Activated T-cell treated with anti-CD3 and anti-CD28 coated beads for 1 hour (primary cell): ENCODE measurements at regions not wholly inside any gene's neighbourhood (a gene's known extent, or its start where the extent isn't known, plus 50 kb on each side); places are given as distances from the start of the nearest gene placed in this dataset.

Experiments
- DNase-seq: peaks from one replicate; pipeline ENCODE4 v3.0.0-alpha.2; 2020; ENCODE audit warnings: low read depth

DNA sequence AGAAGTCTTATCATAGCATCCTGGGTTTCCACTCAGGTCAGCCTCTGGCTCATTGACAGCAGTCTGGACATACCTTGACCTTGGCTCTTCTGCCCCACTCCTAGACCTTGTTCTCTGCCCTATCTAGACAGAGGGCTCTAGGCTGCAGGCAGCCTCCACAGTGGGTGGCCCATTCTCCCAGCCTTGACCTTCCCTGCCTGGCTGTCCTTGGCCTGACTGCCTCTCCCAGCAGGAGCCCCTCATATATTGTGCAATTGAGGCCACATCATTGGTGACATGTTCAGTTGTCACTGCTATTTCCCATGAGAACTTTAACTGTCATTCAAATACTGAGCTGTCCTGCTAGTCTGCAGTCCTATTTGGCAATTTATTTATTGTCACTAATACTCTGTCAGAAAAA, 503.4 kb downstream of the PLXNA4 start:
- no peak for DNase-seq

DNA sequence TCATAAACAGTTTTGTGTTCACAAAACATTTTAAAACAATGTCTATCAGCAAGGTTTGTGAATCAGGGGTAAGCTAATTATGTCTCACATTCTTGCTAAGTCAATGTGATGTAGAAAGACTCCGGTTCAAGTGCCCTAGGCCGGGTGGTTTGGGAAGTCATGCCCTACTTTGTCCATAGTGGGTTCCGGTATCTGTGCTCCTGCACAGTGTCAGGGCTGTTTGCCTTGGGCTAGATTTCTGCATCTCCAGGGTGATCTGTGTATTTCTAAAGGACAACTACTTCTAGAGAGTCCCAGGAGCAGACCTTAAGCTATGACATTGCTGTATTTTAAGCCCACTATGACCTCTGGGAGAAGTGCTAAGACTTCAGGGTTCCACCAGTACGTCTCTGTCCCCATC, 504.1 kb downstream of the PLXNA4 start:
- DNase-seq = no peak

DNA sequence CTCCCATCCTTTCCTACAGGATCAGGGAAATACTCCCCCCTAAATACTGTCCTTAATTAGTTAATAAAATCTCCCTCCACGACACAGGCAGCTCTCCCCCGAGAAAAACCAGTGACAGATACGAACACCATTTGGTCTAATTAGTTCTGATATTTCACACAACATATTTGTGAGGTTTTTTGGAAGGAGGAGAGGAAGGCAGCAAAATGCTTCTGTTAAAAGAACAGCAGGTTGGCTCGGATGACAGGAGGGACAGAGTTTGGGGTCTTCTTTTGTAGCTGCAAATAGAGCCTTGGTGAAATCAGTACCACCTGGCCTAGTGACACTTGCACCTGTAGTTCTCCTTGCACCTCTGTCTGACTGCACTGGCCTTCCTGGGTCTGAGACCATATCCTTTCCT, 507.0 kb downstream of the PLXNA4 start:
- DNase-seq = no peak

DNA sequence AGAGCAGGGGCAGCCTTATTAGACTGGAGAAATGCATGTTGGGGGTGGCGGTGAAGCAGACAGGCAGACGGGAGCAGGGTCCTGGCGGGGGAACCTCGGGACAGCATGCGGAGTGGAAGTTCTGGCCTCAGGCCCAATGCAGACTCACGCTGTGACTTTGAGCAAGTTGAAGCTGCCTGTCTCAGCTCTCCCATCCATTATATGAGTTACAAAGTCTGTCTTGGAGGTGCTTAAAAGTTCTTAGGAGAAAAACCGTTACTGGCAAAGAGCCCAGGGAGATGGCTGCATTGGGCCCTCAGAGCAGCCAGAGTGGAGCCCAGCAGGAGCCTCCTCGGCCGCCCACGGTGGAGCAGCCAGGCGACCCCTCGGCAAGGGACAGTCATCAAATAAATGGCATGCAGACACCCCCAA, 509.5 kb downstream of the PLXNA4 start:
- no peak for DNase-seq

DNA sequence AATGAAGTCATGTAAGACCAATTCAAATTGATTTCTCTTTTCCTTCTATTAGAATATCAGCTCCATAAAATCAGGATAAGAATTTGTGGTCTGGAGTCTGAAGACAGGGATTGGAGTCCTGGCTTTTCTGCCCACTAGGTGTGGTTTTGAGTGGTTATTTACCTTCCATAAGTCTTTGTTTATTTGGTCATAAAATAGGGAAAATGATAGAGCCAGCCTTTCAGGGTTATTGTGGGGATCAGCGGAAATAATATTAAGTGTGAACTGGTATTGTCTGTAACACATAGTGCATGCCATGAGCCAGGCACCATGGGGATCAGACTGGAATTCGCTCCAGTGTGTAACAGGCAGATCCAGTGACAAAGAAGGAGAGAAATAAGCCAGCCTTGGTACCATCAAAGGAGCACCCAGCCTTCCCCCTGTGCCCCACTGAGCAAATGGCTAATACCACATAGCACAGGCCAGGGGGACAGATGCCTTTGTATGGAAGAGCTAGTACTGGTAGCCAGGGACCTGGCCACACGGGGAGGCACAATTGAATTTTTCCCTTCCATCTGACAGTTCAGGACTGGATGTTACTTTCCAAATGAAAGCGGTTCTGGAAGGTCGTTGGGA, 509.7 kb upstream of the PODXL start:
- DNase-seq = no peak

DNA sequence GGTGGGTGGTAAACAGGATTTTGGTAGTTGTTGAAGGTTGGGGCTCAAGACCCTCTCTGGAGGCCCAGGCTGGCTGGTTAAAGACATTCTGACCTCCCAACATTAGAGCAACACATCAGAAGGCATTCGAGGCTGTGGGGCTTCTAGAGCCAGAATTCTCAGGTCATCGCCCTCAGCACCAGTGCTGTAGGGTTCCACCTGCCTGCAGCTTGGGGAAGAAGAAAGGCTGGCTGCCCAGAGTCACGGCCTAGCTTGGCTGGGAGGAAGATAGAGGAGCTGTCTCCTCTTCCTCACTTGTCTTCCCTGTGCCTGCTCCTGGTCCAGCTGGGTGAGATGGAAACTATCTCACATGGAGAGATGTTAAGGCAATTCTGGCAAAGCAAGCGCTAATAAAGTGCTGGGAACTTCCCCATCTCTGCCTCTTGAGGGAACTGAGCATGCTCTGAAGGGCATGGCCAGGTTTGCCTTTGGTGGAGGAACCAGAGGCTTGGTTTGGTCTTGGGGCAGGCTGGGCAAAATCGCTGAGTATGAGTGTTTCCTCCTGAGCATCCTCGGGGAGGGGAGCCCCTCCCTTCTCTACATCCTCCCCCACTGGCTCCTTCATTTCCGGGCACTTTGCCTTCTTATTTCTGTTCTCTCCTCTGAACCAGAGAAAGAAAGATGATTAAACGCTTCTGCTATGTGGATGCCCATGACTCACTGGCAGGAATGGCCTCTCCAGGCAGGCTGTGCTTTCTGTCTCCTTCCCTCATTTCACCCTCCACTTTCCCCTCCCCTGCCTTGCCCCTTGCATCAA, 509.0 kb upstream of the PODXL start:
- DNase-seq = no peak

DNA sequence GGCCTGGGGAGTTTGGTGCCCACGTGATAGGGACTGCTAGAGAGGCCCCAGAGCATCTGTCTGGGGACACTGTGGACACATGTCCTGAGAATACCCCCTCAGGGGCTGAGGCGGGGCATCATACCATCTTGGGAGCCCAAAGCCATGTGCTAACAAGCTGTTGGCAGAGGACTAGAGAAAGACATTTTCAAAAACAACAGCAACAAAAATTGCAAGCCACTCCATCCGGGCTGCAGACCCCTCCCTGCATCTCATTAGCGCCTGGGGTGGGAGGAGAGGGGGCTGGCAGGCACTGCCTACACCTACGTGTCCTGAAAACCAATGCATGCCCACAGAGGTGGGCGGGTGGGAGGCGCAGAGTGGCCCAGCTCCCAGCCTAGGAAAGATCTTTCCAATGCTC, 507.4 kb upstream of the PODXL start:
- no peak for DNase-seq

DNA sequence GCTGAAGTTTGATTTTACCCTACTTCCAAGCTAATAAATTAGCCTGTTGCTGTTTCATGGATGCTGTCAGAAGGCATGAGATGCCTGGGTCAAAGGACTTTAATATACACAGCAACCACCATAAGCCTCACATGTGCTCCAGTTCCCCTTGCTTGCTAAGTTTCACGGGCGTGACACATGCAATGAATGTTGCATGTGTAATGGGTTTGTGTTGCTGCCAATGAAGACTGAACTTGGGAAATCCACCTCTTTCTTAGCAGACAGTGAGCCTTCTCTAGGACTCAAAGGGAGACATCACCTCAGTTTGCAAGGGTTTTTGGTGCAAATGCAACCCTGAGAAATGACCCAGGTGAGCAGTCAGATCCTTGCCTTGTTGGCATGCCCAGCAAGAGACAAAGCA, 505.5 kb upstream of the PODXL start:
- DNase-seq = no peak

DNA sequence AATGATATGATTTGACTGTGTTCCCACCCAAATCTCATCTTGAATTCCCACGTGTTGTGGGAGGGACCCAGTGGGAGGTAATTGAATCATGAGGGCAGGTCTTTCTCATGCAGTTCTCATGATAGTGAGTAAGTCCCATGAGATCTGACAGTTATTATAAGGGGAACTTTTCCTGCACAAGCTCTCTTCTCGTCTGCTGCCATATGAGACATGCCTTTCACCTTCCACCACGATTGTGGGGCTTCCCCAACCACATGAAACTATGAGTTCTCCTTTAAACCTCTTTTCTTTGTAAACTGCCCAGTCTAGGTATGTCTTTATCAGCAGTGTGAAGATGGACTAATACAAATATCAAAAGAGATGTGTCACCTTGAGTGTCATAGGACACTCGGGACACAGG, 502.7 kb upstream of the PODXL start:
- DNase-seq = no peak

DNA sequence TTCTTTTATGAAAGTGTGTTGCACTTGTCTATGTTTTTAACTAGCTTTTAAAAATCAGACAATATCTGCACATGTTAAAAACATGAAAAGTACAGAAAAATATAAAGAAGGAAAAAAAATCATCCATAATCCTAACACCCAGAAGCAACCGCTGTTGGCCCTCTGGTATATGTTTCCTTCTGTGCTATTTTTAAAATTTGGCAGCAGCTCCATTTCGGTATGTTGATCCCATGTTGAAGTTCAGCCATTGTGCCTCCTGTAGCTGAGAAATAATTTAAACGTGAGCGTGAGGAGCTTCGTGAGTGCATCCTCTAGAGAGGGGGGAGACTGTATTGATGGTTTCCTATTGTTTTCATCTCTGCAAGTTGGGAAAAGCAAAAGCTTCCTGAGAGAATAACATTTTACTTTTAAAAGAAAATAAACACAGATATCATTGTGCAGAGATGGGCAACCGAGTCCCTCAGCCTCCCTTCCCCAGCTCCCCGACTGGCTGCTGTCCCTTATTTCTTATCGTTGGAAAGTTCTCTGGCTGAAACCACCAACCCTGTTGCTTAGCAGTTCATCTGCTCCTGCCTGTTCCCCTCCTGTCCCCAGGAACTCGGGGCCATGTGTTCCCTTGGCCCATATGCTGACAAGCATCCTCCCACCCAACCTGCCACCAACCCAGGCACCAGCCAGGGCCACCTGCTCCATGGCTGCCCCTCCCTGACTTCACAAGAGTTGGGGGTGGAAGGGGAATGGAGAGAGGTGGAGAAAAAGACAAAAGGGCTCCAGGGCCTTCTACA, 499.1 kb upstream of the PODXL start:
- no peak for DNase-seq

DNA sequence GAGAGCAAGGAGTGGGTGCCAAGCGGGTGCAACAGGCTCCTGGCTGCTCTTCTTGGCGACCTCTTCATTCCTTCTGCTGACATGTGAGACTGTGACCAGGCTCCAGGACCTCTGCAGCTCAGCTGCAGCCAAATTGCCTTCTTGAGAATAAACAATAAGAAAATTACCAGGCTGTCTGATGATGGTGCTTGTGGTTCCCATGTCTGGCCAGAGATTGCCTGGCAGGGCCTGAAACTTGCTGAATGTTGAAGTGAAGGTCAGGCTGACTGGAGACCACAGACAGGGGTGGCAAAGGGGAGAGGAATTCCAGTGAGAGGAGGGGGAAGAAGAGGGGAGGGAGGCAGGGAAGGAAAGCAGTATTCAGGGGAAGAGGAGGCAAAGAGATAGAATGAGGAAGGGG, 497.4 kb upstream of the PODXL start:
- DNase-seq = no peak

DNA sequence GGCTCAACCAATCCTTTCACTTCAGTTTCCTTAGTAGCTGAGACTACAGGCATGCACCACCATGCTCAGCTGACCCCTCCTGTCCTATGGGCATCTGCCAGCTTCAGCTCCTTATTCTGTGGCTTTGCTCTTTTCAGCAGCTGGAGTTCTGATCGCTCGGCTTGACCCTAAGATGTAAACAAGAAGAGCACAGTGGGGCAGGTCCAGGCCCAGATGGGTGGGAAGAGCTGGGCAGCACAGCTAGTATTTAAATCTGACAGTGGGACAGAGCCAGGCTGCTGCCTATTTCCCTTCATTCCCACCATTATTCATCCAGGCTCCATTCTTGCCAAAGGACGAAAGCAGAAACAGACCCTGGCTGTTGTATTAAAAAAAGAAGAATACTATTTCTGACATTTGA, 494.9 kb upstream of the PODXL start:
- DNase-seq = no peak

DNA sequence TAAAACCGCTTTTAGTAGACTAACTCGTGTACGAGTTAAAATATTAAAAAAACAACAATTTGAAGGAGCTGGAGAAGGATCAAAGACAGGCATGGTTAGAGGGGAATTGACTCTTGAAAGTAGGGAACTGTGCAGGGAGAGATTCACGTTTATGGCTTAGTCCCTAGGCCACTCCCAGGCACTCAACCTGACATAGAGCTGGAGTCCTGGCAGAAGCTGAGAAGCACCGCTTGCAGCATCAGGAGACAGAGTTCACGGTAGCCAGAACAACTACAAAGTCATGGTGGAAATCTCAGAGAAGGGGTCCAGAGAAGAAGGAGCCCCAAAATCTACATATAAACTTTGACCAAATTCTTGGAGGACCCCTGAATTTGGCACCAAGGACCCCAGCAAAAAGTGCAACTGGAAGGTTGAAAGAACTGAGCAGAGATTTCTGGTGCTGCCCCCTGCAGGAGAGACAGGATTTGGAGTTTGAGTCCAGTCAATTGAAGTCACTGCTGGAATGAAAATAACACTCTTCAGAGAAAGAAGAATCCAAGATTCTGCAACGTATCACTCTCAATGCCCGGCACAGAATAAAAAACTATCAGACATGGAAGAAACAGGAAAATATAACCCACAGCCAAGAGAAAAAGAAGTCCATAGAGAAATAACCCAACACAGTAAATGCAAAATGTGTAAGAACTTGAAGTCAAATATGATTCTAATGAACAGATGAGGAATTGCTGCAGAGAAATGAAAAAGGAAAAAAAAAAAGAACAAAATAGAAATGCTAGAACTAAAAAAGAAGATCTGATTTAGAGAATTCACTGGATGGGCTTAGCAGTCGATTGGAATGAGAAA, 493.3 kb upstream of the PODXL start:
- no peak for DNase-seq

DNA sequence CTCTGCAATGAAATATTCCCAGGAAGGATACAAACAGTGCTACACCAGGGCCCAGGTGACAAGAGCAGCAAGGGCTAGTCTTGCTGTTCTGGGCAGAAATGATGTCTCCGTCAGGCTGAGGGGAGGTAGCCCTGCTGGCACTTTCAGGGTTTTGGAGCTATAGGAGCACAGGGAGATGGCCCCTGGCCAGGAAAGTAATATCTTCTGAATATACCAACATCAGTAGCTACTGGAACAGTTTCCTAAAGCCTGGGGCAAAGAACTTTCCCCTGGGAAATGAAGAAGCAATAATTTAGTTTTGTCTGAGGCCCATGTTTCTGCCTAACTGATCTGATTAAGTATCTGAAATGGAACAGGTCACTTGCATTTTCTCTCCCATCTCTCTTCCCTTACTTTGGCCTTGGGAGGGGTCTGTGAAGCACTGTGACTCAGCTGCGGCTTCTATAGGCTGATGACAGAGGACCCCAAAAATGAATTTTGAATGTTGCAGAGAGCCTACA, 489.1 kb upstream of the PODXL start:
- DNase-seq = no peak

DNA sequence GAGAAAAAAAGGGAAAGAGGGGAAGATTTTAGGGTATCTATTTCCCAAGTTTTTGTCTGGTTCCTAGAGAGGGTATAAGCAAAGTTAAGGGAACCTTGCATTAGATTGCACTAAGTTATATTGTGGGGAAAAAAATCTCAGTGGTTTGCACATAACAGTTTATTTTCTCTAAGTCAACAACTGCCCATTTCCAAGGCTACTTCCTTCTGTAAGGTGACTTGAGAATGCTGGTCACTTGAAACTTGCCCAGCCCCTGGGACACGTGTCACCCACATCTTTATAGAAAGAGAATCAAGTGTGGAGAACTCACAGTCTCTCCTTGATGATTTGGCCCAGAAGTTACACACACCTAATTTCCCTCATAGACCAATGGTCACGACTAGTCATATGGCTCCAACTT, 488.6 kb upstream of the PODXL start:
- no peak for DNase-seq

DNA sequence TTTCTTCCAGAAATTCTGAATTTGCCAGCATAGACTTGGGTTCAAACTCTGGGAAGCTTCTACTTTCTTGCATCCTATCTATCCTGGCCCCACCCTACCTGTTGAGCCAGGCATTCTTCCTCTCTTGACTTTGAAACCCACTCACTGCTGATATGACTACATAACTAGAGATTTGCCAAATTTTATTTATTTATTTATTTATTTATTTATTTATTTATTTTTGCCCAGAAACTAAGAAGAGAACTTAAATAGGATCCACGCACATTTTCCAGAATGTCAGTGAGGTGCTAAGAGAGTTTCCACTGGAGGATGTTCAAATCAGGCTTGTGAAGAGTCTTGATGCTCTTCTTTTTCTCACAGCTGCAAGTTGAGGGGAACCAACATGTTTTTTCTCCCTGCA, 487.8 kb upstream of the PODXL start:
- no peak for DNase-seq

DNA sequence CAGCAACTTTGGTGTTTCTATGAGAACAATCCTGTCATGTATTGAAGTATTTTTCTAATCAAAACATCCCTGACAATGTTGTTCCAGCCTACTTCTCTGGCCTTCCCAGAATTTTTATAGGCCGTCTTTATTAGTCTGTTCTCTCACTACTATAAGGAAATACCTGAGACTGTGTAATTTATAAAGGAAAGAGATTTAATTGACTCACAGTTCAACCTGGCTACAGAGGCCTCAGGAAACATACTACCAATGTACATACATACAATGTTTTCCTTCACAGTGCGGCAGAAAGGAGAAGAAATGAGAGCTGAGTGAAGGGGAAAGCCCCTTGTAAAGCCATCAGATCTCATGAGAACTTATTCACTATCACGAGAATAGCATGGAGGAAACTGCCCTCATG, 484.7 kb upstream of the PODXL start:
- no peak for DNase-seq

DNA sequence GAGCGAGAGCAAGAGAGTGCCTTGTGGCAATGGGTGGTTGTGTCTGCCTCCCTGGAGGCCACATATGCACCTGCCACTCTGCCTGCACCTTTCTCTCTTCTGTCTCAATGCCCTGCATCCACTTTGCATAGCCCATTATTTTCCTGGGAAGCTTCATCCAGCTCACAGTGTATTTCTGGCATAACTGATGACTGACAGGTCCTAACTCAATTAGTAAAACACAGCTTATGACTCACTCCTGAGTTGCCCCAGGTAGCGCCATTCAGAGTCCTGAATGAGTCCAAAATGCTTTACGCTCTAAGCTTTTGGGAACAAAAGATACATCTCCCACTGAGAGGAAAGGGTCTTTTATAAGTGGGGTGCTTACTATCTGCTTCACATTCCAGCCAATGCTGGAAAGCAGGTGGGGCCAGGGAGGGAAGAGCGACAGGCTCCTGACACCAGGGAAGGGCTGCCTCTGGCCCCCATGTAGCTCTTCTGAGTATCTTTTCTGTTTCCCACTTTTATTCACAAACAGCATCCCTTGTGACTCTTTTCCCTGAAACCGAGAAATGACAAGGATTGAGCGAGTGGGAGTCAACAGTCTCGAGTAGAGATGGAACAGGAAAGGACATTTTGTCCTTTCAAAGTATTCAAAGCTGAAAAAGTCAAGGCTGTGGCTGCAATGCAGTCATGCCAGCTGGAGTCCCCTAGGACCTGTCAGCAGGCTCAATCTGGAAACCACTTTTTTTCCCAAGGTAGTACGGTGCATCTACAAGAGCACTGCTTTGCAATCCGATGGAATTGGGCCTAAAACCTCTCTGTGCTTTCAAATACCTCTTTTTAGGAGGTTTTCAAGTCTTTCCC, 479.3 kb upstream of the PODXL start:
- no peak for DNase-seq

DNA sequence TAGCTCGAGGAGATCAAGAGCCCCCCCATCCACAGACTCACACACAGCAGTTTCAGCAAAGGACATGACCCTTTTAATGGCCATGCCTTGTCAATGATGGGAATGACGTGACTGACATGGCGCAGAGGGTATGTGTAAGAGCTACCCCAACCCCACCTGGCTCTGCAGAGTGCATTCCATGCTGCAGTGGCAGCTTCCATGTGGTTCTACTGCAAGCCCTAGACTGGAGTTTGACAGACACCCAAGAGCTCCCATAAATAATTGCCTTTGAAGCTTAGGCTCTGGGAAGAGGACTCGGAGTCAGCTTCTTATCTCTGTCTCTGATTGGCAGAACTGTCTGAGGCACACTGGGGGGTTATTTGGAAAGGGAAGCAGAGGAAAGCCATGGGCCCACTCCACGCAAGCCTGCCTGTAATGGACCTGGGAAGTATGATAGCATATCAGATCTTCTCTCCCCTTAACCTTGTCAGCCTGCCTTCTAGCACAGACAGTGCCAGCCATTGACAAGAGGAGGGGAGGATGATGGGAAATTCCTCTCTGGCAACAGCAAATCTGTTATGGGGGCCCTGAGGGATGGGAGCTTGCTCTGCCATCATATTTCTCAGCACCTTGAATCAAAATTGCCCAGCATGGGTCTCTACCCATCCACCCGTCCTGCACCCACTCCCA, 478.5 kb upstream of the PODXL start:
- no peak for DNase-seq

DNA sequence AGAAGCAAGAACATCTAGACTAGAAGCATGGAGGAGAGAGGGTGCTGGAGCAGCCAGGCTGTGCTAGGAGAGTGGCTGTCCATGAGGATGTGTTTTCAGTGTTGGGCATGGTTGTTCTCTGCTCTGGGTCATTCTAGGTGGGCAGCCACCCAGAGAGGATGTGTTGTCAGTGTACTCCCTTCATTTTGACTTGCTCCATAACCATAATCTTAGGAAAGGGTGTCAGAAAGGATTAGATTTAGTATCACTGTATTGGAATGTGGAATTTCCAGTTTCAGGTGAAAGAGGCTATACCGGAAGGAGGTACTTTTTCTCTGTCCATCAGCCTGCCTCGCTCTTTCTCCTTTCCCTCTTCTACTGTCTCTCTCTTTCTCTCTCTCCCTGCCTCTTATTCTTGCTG, 474.5 kb upstream of the PODXL start:
- no peak for DNase-seq
